ENCODE measurements at regions not wholly inside any gene's neighbourhood (a gene's known extent, or its start where the extent isn't known, plus 50 kb on each side); places are given as distances from the start of the nearest gene placed in this dataset.
"Not testable (repeated sequence)": the region's sequence is repeated elsewhere in the genome, so short reads cannot be mapped to it uniquely, and the experiment has no call there.

DNA sequence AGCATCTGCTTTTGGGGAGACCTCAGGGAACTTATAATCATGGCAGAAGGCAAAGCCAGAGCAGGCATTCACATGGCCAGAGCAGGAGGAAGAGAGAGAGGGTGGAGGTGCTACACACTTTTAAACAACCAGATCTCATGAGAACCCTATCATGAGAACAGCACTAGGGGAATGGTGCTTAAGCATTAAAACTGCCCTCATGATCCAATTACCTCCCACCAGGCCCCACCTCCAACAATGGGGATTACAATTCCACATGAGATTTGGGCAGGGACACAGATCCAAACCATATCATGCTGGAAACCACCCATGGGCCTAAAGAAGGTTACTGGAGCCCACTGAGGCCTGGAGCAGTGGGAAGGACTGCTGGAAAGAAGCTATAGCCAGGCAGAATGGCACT, 66.9 kb upstream of the CHST1 start:
- CTCF ChIA-PET: no interaction called here
- Histone ChIP-seq H3K4me3 (replicated peaks in 1 of 2; ENCODE audit: low read depth in 1 of 2, low read length in 2 of 2) (no peak overlapping the region), H3K27me3 (ENCODE audit: insufficient read depth, low read length) (no peaks in the 10 kb centered on the region), H3K9me3 (ENCODE audit: control insufficient read depth in 1 of 2, insufficient read depth in 1 of 2, low read depth in 1 of 2, low read length in 2 of 2) (no peaks in the 10 kb centered on the region), H3K9ac (ENCODE audit: low read length) (no peak overlapping the region), H3K9me2 (ENCODE audit: insufficient read depth) (no peaks in the 10 kb centered on the region), H3K36me3 (ENCODE audit: control insufficient read depth in 1 of 2, insufficient read depth in 2 of 2, low read length in 2 of 2) (no peaks in the 10 kb centered on the region), H3K4me2 (ENCODE audit: low read length) (no peak overlapping the region), H3K27ac (ENCODE audit: low read depth, low read length) (no peak overlapping the region), H4K20me1 (ENCODE audit: insufficient read depth) (no peaks in the 10 kb centered on the region), H3K79me2 (ENCODE audit: insufficient read depth, low read length) (no peaks in the 10 kb centered on the region), H2AFZ (ENCODE audit: low read depth, low read length, poor library complexity, severe bottlenecking) (no peak overlapping the region), H3K4me1 (ENCODE audit: control insufficient read depth in 1 of 2, insufficient read depth in 2 of 2, low read length in 2 of 2) (peaks cover 0 to 12% of the 10 kb centered on the region in 2 experiments; a peak in 2 of 4 replicates)
- BruUV-seq (replicated peaks): no TSS peak
- RAD21 ChIA-PET (ENCODE audit: low non-redundant PET in 1 of 2, low total read pairs in 2 of 2, uncharacterized antibody in 2 of 2, unreplicated experiment in 2 of 2): no interaction called here
- ATAC-seq (no peak), DNase-seq (ENCODE audit: low read depth, low spot score) (no peak)
- POLR2A ChIA-PET: no interaction called here
- TF ChIP-seq RAD21 (IDR thresholded peaks at IDR 0.05; ENCODE audit: low read depth): no peak
- TF ChIP-seq, protein P1, sequence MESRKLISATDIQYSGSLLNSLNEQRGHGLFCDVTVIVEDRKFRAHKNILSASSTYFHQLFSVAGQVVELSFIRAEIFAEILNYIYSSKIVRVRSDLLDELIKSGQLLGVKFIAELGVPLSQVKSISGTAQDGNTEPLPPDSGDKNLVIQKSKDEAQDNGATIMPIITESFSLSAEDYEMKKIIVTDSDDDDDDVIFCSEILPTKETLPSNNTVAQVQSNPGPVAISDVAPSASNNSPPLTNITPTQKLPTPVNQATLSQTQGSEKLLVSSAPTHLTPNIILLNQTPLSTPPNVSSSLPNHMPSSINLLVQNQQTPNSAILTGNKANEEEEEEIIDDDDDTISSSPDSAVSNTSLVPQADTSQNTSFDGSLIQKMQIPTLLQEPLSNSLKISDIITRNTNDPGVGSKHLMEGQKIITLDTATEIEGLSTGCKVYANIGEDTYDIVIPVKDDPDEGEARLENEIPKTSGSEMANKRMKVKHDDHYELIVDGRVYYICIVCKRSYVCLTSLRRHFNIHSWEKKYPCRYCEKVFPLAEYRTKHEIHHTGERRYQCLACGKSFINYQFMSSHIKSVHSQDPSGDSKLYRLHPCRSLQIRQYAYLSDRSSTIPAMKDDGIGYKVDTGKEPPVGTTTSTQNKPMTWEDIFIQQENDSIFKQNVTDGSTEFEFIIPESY (IDR thresholded peaks at IDR 0.05; ENCODE audit: extremely low read depth, insufficient replicate concordance, low read length): no peak
- no peak for TF ChIP-seq SIN3A (IDR thresholded peaks at IDR 0.05; ENCODE audit: low read depth)
- no peak for TF ChIP-seq ELF1 (IDR thresholded peaks at IDR 0.05; ENCODE audit: borderline replicate concordance, low read depth)
- no peak for TF ChIP-seq SP1 (IDR thresholded peaks at IDR 0.05; ENCODE audit: low read depth)
- no peak for TF ChIP-seq SRF (IDR thresholded peaks at IDR 0.05; ENCODE audit: low read depth)
- no peak for TF ChIP-seq FOSL1 (IDR thresholded peaks at IDR 0.05; ENCODE audit: low read depth)
- no peak for TF ChIP-seq YY1 (IDR thresholded peaks at IDR 0.05; ENCODE audit: extremely low read depth, insufficient replicate concordance, low read depth, low read length)
- TF ChIP-seq CEBPB (IDR thresholded peaks at IDR 0.05; ENCODE audit: low read depth): no peak
- no peak for TF ChIP-seq EGR1 (IDR thresholded peaks at IDR 0.05; ENCODE audit: low read depth)
- no peak for TF ChIP-seq EZH2phosphoT487 (IDR thresholded peaks at IDR 0.05; ENCODE audit: borderline replicate concordance)
- TF ChIP-seq TCF7L2 (IDR thresholded peaks at IDR 0.05; ENCODE audit: borderline replicate concordance, extremely low read depth, insufficient read depth, insufficient read length): no peak
- TF ChIP-seq, protein P2, sequence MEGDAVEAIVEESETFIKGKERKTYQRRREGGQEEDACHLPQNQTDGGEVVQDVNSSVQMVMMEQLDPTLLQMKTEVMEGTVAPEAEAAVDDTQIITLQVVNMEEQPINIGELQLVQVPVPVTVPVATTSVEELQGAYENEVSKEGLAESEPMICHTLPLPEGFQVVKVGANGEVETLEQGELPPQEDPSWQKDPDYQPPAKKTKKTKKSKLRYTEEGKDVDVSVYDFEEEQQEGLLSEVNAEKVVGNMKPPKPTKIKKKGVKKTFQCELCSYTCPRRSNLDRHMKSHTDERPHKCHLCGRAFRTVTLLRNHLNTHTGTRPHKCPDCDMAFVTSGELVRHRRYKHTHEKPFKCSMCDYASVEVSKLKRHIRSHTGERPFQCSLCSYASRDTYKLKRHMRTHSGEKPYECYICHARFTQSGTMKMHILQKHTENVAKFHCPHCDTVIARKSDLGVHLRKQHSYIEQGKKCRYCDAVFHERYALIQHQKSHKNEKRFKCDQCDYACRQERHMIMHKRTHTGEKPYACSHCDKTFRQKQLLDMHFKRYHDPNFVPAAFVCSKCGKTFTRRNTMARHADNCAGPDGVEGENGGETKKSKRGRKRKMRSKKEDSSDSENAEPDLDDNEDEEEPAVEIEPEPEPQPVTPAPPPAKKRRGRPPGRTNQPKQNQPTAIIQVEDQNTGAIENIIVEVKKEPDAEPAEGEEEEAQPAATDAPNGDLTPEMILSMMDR (IDR thresholded peaks at IDR 0.05 in 2 of 3, conservative IDR thresholded peaks at IDR 0.05 in 1 of 3; ENCODE audit: borderline replicate concordance in 1 of 3, insufficient read depth in 1 of 3, low read depth in 2 of 3, low read length in 2 of 3): no peak
- TF ChIP-seq POLR2A (IDR thresholded peaks at IDR 0.05; ENCODE audit: borderline replicate concordance, extremely low read depth, insufficient read depth, insufficient read length): no peak
- no peak for TF ChIP-seq JUND (IDR thresholded peaks at IDR 0.05)
- intact Hi-C loops (cut with micrococcal nuclease): no loop called here

- RAD21 ChIA-PET (ENCODE audit: low non-redundant PET in 1 of 2, low total read pairs in 2 of 2, uncharacterized antibody in 2 of 2, unreplicated experiment in 2 of 2); H3K4me1 ChIP-seq (ENCODE audit: control insufficient read depth in 1 of 2, insufficient read depth in 2 of 2, low read length in 2 of 2); H3K4me3 ChIP-seq (replicated peaks in 1 of 2; ENCODE audit: low read depth in 1 of 2, low read length in 2 of 2); H2AFZ ChIP-seq (ENCODE audit: low read depth, low read length, poor library complexity, severe bottlenecking); H3K9me3 ChIP-seq (ENCODE audit: control insufficient read depth in 1 of 2, insufficient read depth in 1 of 2, low read depth in 1 of 2, low read length in 2 of 2); DNase-seq (ENCODE audit: low read depth, low spot score); H3K4me2 ChIP-seq (ENCODE audit: low read length); POLR2A ChIA-PET; H4K20me1 ChIP-seq (ENCODE audit: insufficient read depth); H3K27ac ChIP-seq (ENCODE audit: low read depth, low read length); H3K9ac ChIP-seq (ENCODE audit: low read length); H3K79me2 ChIP-seq (ENCODE audit: insufficient read depth, low read length); H3K27me3 ChIP-seq (ENCODE audit: insufficient read depth, low read length); BruUV-seq (replicated peaks); H3K9me2 ChIP-seq (ENCODE audit: insufficient read depth); H3K36me3 ChIP-seq (ENCODE audit: control insufficient read depth in 1 of 2, insufficient read depth in 2 of 2, low read length in 2 of 2); intact Hi-C loops (cut with micrococcal nuclease); ATAC-seq; CTCF ChIA-PET: not testable (repeated sequence)
These were observed 65.7 kb upstream of the CHST1 start for GRCh38 chr11:45731171-45731570.
